ENCODE measurements at regions not wholly inside any gene's neighbourhood (a gene's known extent, or its start where the extent isn't known, plus 50 kb on each side); places are given as distances from the start of the nearest gene placed in this dataset.

- no peaks in the 10 kb centered on the region for H3K27me3 ChIP-seq (ENCODE audit: insufficient read depth, low read length, poor library complexity)
- H2BK120ac ChIP-seq (ENCODE audit: low read depth, low read length) = no peak overlapping the region
- H3K4ac ChIP-seq (ENCODE audit: low read depth, low read length) = no peak overlapping the region
- no peak overlapping the region for H3K23ac ChIP-seq (ENCODE audit: low read length)
- no peak overlapping the region for H2BK15ac ChIP-seq (replicated peaks; ENCODE audit: low read depth)
- H4K5ac ChIP-seq (ENCODE audit: low read length) = no peak overlapping the region
- no peak overlapping the region for H3K4me2 ChIP-seq (ENCODE audit: low read length)
- no peaks in the 10 kb centered on the region for H3K79me1 ChIP-seq (ENCODE audit: low read length)
- no peaks in the 10 kb centered on the region for H3K36me3 ChIP-seq (ENCODE audit: control insufficient read depth, insufficient read depth, low read length)
- no CpG with 5 or more reads among the region's 4 CpGs for WGBS (ENCODE audit: extremely low coverage, insufficient coverage, low lambda C conversion rate)
- H3K4me3 ChIP-seq (ENCODE audit: low read length) = no peak overlapping the region
- no peaks in the 10 kb centered on the region for H3K79me2 ChIP-seq (ENCODE audit: control insufficient read depth, insufficient read depth, low read length)
- no peaks in the 10 kb centered on the region for H3K4me1 ChIP-seq (ENCODE audit: control insufficient read depth, low read depth, low read length)
- no peak overlapping the region for H3K9ac ChIP-seq (ENCODE audit: low read length)
- H3K56ac ChIP-seq (ENCODE audit: low read length) = no peak overlapping the region
- H4K8ac ChIP-seq (ENCODE audit: low read depth, low read length) = no peak overlapping the region
- H2BK5ac ChIP-seq (ENCODE audit: low read length) = no peak overlapping the region
- H3K27ac ChIP-seq (ENCODE audit: low read depth, low read length) = no peak overlapping the region
- H2AK5ac ChIP-seq (ENCODE audit: low read length) = no peak overlapping the region
- DNase-seq = no peak
- H3K18ac ChIP-seq (ENCODE audit: low read length) = no peak overlapping the region
Measured at GRCh38 chr13:74528734-74529513, 394.7 kb upstream of the KLF12 start.

GRCh38 chr13:74523057-74523456 is 388.9 kb upstream of the KLF12 start:
- H3K4me1 ChIP-seq (ENCODE audit: control insufficient read depth, low read depth, low read length) = no peaks in the 10 kb centered on the region
- no peak overlapping the region for H3K4ac ChIP-seq (ENCODE audit: low read depth, low read length)
- H4K5ac ChIP-seq (ENCODE audit: low read length) = no peak overlapping the region
- no peak for DNase-seq
- H2BK15ac ChIP-seq (replicated peaks; ENCODE audit: low read depth) = no peak overlapping the region
- H2BK5ac ChIP-seq (ENCODE audit: low read length) = no peak overlapping the region
- H3K23ac ChIP-seq (ENCODE audit: low read length) = no peak overlapping the region
- H2AK5ac ChIP-seq (ENCODE audit: low read length) = no peak overlapping the region
- no peaks in the 10 kb centered on the region for H3K36me3 ChIP-seq (ENCODE audit: control insufficient read depth, insufficient read depth, low read length)
- no peak overlapping the region for H3K4me3 ChIP-seq (ENCODE audit: low read length)
- no peak overlapping the region for H3K4me2 ChIP-seq (ENCODE audit: low read length)
- H3K56ac ChIP-seq (ENCODE audit: low read length) = no peak overlapping the region
- WGBS (ENCODE audit: extremely low coverage, insufficient coverage, low lambda C conversion rate) = no CpG with 5 or more reads among the region's 2 CpGs
- no peak overlapping the region for H2BK120ac ChIP-seq (ENCODE audit: low read depth, low read length)
- H3K18ac ChIP-seq (ENCODE audit: low read length) = no peak overlapping the region
- no peaks in the 10 kb centered on the region for H3K27me3 ChIP-seq (ENCODE audit: insufficient read depth, low read length, poor library complexity)
- no peak overlapping the region for H4K8ac ChIP-seq (ENCODE audit: low read depth, low read length)
- no peak overlapping the region for H3K27ac ChIP-seq (ENCODE audit: low read depth, low read length)
- no peak overlapping the region for H3K9ac ChIP-seq (ENCODE audit: low read length)
- H3K79me2 ChIP-seq (ENCODE audit: control insufficient read depth, insufficient read depth, low read length) = no peaks in the 10 kb centered on the region
- no peaks in the 10 kb centered on the region for H3K79me1 ChIP-seq (ENCODE audit: low read length)

GRCh38 chr13:74511523-74511922 is 377.3 kb upstream of the KLF12 start:
- H3K27ac ChIP-seq (ENCODE audit: low read depth, low read length) = no peak overlapping the region
- WGBS (ENCODE audit: extremely low coverage, insufficient coverage, low lambda C conversion rate) = no CpG with 5 or more reads among the region's 3 CpGs
- H3K9ac ChIP-seq (ENCODE audit: low read length) = no peak overlapping the region
- H3K4me1 ChIP-seq (ENCODE audit: control insufficient read depth, low read depth, low read length) = no peaks in the 10 kb centered on the region
- no peaks in the 10 kb centered on the region for H3K36me3 ChIP-seq (ENCODE audit: control insufficient read depth, insufficient read depth, low read length)
- H3K23ac ChIP-seq (ENCODE audit: low read length) = no peak overlapping the region
- H4K8ac ChIP-seq (ENCODE audit: low read depth, low read length) = no peak overlapping the region
- no peak overlapping the region for H2BK120ac ChIP-seq (ENCODE audit: low read depth, low read length)
- no peak overlapping the region for H3K4me2 ChIP-seq (ENCODE audit: low read length)
- no peaks in the 10 kb centered on the region for H3K79me1 ChIP-seq (ENCODE audit: low read length)
- no peaks in the 10 kb centered on the region for H3K79me2 ChIP-seq (ENCODE audit: control insufficient read depth, insufficient read depth, low read length)
- no peak for DNase-seq
- H3K56ac ChIP-seq (ENCODE audit: low read length) = no peak overlapping the region
- H3K4me3 ChIP-seq (ENCODE audit: low read length) = no peak overlapping the region
- H2BK5ac ChIP-seq (ENCODE audit: low read length) = no peak overlapping the region
- no peak overlapping the region for H2BK15ac ChIP-seq (replicated peaks; ENCODE audit: low read depth)
- no peak overlapping the region for H4K5ac ChIP-seq (ENCODE audit: low read length)
- H3K4ac ChIP-seq (ENCODE audit: low read depth, low read length) = no peak overlapping the region
- H3K27me3 ChIP-seq (ENCODE audit: insufficient read depth, low read length, poor library complexity) = no peaks in the 10 kb centered on the region
- H3K18ac ChIP-seq (ENCODE audit: low read length) = no peak overlapping the region
- H2AK5ac ChIP-seq (ENCODE audit: low read length) = no peak overlapping the region

GRCh38 chr13:74487091-74487722 is 353.0 kb upstream of the KLF12 start:
- H3K56ac ChIP-seq (ENCODE audit: low read length) = no peak overlapping the region
- no peak overlapping the region for H3K4me2 ChIP-seq (ENCODE audit: low read length)
- no peak overlapping the region for H4K8ac ChIP-seq (ENCODE audit: low read depth, low read length)
- no peaks in the 10 kb centered on the region for H3K79me2 ChIP-seq (ENCODE audit: control insufficient read depth, insufficient read depth, low read length)
- no peak overlapping the region for H2BK5ac ChIP-seq (ENCODE audit: low read length)
- H3K23ac ChIP-seq (ENCODE audit: low read length) = no peak overlapping the region
- H3K36me3 ChIP-seq (ENCODE audit: control insufficient read depth, insufficient read depth, low read length) = no peaks in the 10 kb centered on the region
- no peak overlapping the region for H3K18ac ChIP-seq (ENCODE audit: low read length)
- no peak overlapping the region for H2BK15ac ChIP-seq (replicated peaks; ENCODE audit: low read depth)
- DNase-seq = no peak
- H2AK5ac ChIP-seq (ENCODE audit: low read length) = no peak overlapping the region
- H2BK120ac ChIP-seq (ENCODE audit: low read depth, low read length) = no peak overlapping the region
- H3K4me3 ChIP-seq (ENCODE audit: low read length) = no peak overlapping the region
- H3K9ac ChIP-seq (ENCODE audit: low read length) = no peak overlapping the region
- no peaks in the 10 kb centered on the region for H3K27me3 ChIP-seq (ENCODE audit: insufficient read depth, low read length, poor library complexity)
- H3K4me1 ChIP-seq (ENCODE audit: control insufficient read depth, low read depth, low read length) = no peaks in the 10 kb centered on the region
- no peak overlapping the region for H3K4ac ChIP-seq (ENCODE audit: low read depth, low read length)
- no peaks in the 10 kb centered on the region for H3K79me1 ChIP-seq (ENCODE audit: low read length)
- no peak overlapping the region for H4K5ac ChIP-seq (ENCODE audit: low read length)
- H3K27ac ChIP-seq (ENCODE audit: low read depth, low read length) = no peak overlapping the region
- WGBS (ENCODE audit: extremely low coverage, insufficient coverage, low lambda C conversion rate) = no CpG with 5 or more reads among the region's 3 CpGs

GRCh38 chr13:74485757-74486156 is 351.6 kb upstream of the KLF12 start:
- Histone ChIP-seq H3K9ac (ENCODE audit: low read length) (no peak overlapping the region), H3K23ac (ENCODE audit: low read length) (no peak overlapping the region), H3K56ac (ENCODE audit: low read length) (no peak overlapping the region), H2BK5ac (ENCODE audit: low read length) (no peak overlapping the region), H3K79me1 (ENCODE audit: low read length) (no peaks in the 10 kb centered on the region), H2AK5ac (ENCODE audit: low read length) (no peak overlapping the region), H4K8ac (ENCODE audit: low read depth, low read length) (no peak overlapping the region), H3K27me3 (ENCODE audit: insufficient read depth, low read length, poor library complexity) (no peaks in the 10 kb centered on the region), H3K4me1 (ENCODE audit: control insufficient read depth, low read depth, low read length) (no peaks in the 10 kb centered on the region), H3K27ac (ENCODE audit: low read depth, low read length) (no peak overlapping the region), H3K36me3 (ENCODE audit: control insufficient read depth, insufficient read depth, low read length) (no peaks in the 10 kb centered on the region), H3K4me3 (ENCODE audit: low read length) (no peak overlapping the region), H3K4me2 (ENCODE audit: low read length) (no peak overlapping the region), H3K4ac (ENCODE audit: low read depth, low read length) (no peak overlapping the region), H2BK15ac (replicated peaks; ENCODE audit: low read depth) (no peak overlapping the region), H3K79me2 (ENCODE audit: control insufficient read depth, insufficient read depth, low read length) (no peaks in the 10 kb centered on the region), H2BK120ac (ENCODE audit: low read depth, low read length) (no peak overlapping the region), H4K5ac (ENCODE audit: low read length) (no peak overlapping the region), H3K18ac (ENCODE audit: low read length) (no peak overlapping the region)
- no CpG with 5 or more reads among the region's 1 CpG for whole genome bisulfite sequencing (ENCODE audit: extremely low coverage, insufficient coverage, low lambda C conversion rate)
- no peak for DNase-seq
